Vagina (tissue), 2 donors: ENCODE measurements at regions not wholly inside any gene's neighbourhood (a gene's known extent, or its start where the extent isn't known, plus 50 kb on each side); places are given as distances from the start of the nearest gene placed in this dataset.

ENCODE experiments used
- DNase-seq, 2 donors: peaks; one replicate each; pipeline ENCODE4 v3.0.0-alpha.2; 2017; ENCODE audit errors: extremely low spot score in 2 of 2
- H3K27ac ChIP-seq: fragments of 200-600 bp; sonication (generic); one replicate; pipeline ENCODE4 v1.5.1; 2019
- H3K27me3 ChIP-seq: fragments of 200-600 bp; sonication (generic); one replicate; pipeline ENCODE4 v1.5.1; 2019
- H3K36me3 ChIP-seq, 2 donors: fragments of 200-600 bp; sonication (generic); one replicate each; pipeline ENCODE4 v1.5.1; 2017 to 2019
- H3K4me1 ChIP-seq: fragments of 200-600 bp; sonication (generic); one replicate; pipeline ENCODE4 v1.5.1; 2019
- H3K4me3 ChIP-seq, 2 donors: fragments of 200-600 bp; sonication (generic); 1 replicate in 1 of 2; 2 replicates in 1 of 2; pipeline ENCODE4 v1.5.1; 2016 to 2019
- H3K9me3 ChIP-seq: fragments of 200-600 bp; sonication (generic); one replicate; pipeline ENCODE4 v1.5.1; 2019
- POLR2A ChIP-seq, 2 donors: fragments of 450-650 bp; IDR thresholded peaks; one replicate each; pipeline ENCODE4 v1.6.1; 2017; ENCODE audit warnings: antibody characterized with exemption in 2 of 2, mild to moderate bottlenecking in 2 of 2, moderate library complexity in 2 of 2
- POLR2AphosphoS5 ChIP-seq, 2 donors: sonication (generic); formaldehyde crosslinking; IDR thresholded peaks; one replicate each; pipeline ENCODE4 v1.9.0; 2017; ENCODE audit warnings: antibody characterized with exemption in 2 of 2, mild to moderate bottlenecking in 2 of 2, low read depth in 1 of 2; ENCODE audit not compliant: insufficient read depth in 1 of 2
- intact Hi-C: fragments of 100-400 bp; cut with DNase I; formaldehyde crosslinking; loops from one replicate; pipeline ENCODE4 v1.15.1; 2023
- TF ChIP-seq, protein P1 (sequence below), 3 experiments: fragments of 450-650 bp in 2 of 3; fragments of 200-600 bp in 1 of 3; sonication (generic) in 1 of 3; IDR thresholded peaks; one replicate each; pipeline ENCODE4 v1.5.1; 2017 to 2019; ENCODE audit warnings: antibody characterized with exemption in 3 of 3, mild to moderate bottlenecking in 2 of 3, moderate library complexity in 2 of 3

DNA sequence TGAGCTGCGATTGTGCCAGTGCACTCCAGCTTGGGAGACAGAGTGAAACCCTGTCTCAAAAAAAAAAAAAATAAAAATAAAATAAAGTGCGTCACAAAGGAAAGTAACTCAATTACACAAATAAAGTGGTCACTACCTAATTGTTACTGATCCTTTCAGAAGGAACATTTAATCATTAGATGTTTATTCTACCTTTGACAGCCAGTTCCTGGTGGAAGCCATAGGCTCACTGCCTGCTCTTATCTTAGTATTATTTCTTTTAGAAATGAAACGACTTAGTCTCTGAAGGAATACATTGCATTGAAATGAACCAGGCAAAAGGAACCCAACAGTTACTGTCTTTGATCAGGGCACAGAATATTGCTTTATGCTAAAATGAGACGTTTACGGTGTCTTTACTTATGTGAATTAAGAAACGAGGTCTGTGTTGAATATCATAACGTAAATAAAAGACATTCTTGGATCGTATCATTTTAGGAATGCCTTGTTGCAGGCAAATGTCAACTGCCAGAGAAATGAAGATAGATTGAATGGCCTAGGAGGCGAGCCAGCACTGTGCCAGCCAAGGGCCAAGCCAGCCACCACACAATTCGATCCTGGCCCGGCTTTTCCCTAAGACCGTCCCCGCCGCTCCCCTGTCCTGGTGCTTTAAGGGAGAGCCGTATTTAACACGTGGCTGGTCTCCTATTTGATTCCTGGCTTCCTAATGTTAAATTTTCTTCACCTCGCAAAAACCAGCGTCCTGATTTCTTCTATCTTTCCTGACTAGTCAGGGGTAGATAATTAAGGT is 136.7 kb upstream of the GMDS start:
- no peak overlapping the region for H3K4me3 ChIP-seq
- H3K4me1 ChIP-seq: peaks cover 7% of the 10 kb centered on the region
- no peak for DNase-seq
- no peaks in the 10 kb centered on the region for H3K9me3 ChIP-seq
- TF ChIP-seq POLR2AphosphoS5 (IDR thresholded peaks at IDR 0.05; ENCODE audit: insufficient read depth in 1 of 2, low read depth in 1 of 2) (no peak), POLR2A (IDR thresholded peaks at IDR 0.05) (no peak)
- TF ChIP-seq, protein P1, sequence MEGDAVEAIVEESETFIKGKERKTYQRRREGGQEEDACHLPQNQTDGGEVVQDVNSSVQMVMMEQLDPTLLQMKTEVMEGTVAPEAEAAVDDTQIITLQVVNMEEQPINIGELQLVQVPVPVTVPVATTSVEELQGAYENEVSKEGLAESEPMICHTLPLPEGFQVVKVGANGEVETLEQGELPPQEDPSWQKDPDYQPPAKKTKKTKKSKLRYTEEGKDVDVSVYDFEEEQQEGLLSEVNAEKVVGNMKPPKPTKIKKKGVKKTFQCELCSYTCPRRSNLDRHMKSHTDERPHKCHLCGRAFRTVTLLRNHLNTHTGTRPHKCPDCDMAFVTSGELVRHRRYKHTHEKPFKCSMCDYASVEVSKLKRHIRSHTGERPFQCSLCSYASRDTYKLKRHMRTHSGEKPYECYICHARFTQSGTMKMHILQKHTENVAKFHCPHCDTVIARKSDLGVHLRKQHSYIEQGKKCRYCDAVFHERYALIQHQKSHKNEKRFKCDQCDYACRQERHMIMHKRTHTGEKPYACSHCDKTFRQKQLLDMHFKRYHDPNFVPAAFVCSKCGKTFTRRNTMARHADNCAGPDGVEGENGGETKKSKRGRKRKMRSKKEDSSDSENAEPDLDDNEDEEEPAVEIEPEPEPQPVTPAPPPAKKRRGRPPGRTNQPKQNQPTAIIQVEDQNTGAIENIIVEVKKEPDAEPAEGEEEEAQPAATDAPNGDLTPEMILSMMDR (IDR thresholded peaks at IDR 0.05): no peak
- H3K27ac ChIP-seq: no peak overlapping the region
- H3K27me3 ChIP-seq: no peaks in the 10 kb centered on the region
- intact Hi-C loops: no loop called here
- no peaks in the 10 kb centered on the region for H3K36me3 ChIP-seq

DNA sequence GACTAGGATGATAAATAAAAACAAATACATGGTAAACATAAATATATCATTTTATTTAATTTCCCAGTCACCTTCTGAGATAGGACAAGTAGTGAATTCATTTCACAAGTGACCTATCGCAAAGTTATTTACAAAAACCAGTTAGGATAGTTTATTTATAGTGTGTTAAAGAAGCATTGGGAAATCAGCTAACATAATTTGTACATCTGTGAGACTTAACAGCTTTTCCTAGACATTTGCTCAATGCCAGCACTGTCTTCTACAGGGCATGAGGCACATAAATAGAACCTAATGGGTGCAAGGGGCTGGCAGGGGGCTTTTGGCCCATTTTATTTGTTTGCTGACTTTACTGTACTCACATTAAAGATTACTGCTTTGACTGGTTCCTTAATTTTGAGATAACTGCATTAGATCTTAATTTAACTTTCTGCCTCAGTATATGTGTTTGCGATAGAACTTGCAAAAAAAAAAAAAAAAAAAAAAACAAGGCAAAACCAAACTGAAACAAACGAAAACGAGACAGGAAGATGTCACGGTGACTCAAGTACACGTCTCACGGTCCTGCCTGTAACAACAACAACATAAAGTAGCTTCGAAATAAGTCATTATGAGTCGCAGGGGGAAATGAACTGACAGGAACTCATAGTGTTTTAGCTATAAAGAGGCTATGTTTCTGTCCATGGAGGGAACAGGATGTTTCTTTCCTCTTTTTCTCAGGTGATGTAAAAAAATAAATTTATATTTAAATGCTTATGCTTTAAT is 133.7 kb upstream of the GMDS start:
- intact Hi-C loops: no loop called here
- Histone ChIP-seq H3K4me1 (peaks cover 14% of the 10 kb centered on the region), H3K27me3 (no peaks in the 10 kb centered on the region), H3K9me3 (no peaks in the 10 kb centered on the region), H3K4me3 (no peak overlapping the region), H3K36me3 (no peaks in the 10 kb centered on the region), H3K27ac (no peak overlapping the region)
- no peak for DNase-seq
- TF ChIP-seq, protein P1 (IDR thresholded peaks at IDR 0.05): no peak
- no peak for TF ChIP-seq POLR2AphosphoS5 (IDR thresholded peaks at IDR 0.05; ENCODE audit: insufficient read depth in 1 of 2, low read depth in 1 of 2)

DNA sequence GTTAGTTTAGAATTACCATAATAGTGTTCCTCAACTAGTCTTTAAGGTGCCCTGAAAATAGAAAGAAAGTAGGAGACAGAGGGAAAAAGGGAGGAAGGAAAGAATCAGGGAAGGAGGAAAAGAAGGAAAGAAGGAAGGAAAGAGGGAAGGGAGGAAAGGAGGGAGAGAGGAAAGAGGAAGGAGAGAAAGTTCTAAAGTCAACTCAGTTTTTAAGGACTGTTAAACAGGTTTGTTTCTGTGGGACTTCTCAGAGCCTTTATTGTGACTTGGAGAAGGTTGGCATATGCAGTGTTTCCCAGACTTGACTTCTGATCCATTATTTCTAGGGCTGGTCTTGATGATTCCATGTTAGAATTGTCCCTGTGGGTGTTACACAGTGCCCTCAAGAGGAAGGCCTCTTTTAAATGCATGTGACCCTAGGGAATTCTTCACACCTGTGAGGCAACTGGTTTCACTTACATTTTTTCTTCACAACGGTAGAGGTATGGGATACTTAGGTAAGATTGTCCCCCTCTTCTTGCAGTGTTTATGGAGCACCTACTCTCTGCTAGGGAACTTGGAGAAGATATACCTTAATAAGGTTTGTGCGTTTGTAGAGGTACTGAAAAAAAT is 132.7 kb upstream of the GMDS start:
- Histone ChIP-seq H3K36me3 (no peaks in the 10 kb centered on the region), H3K27me3 (no peaks in the 10 kb centered on the region), H3K4me3 (no peak overlapping the region), H3K4me1 (peaks cover 14% of the 10 kb centered on the region), H3K27ac (no peak overlapping the region), H3K9me3 (no peaks in the 10 kb centered on the region)
- no peak for DNase-seq
- intact Hi-C loops: no loop called here
- TF ChIP-seq, protein P1 (IDR thresholded peaks at IDR 0.05): no peak
- TF ChIP-seq POLR2A (IDR thresholded peaks at IDR 0.05) (no peak), POLR2AphosphoS5 (IDR thresholded peaks at IDR 0.05; ENCODE audit: insufficient read depth in 1 of 2, low read depth in 1 of 2) (no peak)

DNA sequence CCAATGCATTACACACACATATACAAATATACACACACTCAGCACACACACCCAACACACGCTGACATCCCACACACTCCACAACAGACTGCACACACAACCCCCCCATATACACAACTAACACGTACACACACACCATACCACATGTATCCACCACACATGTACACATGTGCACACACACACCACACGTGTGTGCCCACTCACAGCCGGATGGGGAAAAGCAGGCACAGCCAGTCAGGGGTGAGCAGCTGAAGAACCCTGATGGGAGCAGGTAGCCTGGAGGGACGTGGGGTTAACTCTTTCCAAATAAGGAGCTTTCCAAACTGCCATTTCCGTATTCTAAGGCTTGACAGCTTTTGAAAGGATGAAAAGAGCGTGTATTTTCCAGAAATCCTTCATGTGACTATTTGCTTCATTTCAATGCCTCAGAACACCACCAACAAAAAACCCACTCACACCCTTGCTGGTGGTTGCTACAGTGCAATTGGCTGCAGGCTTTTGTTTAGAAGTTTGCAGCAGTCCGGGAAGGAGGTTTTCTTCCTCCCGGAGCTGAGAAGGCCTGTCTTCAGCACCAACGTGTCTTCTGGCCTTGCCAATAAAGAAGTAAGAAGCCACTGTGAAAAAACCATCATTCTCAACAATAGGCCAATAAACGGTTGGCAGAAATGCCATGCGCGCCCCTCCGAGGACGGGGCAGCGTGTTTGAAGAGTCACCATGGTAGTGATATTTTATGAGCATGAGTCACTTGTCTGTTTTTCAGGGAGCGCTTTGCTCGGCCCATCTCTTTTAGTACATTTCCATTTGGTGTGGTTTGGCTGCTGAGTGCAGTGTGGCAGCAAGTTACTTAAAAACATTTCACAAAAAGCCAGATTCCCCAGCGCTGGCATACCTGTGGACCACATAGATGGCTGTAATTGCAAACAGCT is 131.3 kb upstream of the GMDS start:
- DNase-seq: no peak
- TF ChIP-seq, protein P1 (IDR thresholded peaks at IDR 0.05): no peak
- no peak for TF ChIP-seq POLR2A (IDR thresholded peaks at IDR 0.05)
- H3K27me3 ChIP-seq: no peaks in the 10 kb centered on the region
- intact Hi-C loops: no loop called here
- H3K9me3 ChIP-seq: no peaks in the 10 kb centered on the region
- H3K4me3 ChIP-seq: no peak overlapping the region
- no peaks in the 10 kb centered on the region for H3K36me3 ChIP-seq
- H3K27ac ChIP-seq: no peak overlapping the region
- H3K4me1 ChIP-seq: peaks cover 14% of the 10 kb centered on the region
